Esophagus squamous epithelium (tissue), 5 donors: ENCODE measurements at regions not wholly inside any gene's neighbourhood (a gene's known extent, or its start where the extent isn't known, plus 50 kb on each side); places are given as distances from the start of the nearest gene placed in this dataset.

Experiments
- DNase-seq: peaks from one replicate; lab custom pipeline; 2025; lab: John Stamatoyannopoulos, UW
- H3K27ac ChIP-seq, 4 donors: fragments of 200-600 bp; sonication (generic); one replicate each; pipeline ENCODE4 v1.5.1; 2016 to 2019; ENCODE audit warnings: mild to moderate bottlenecking in 1 of 4
- H3K27me3 ChIP-seq, 4 donors: fragments of 200-600 bp; sonication (generic); 1 replicate in 3 of 4; 2 replicates in 1 of 4; pipeline versions ENCODE4 v1.5.1 to v1.6.0; 2017 to 2021; ENCODE audit warnings: antibody characterized with exemption in 1 of 4
- H3K36me3 ChIP-seq, 3 donors: fragments of 200-600 bp; sonication (generic); one replicate each; pipeline ENCODE4 v1.5.1; 2016 to 2019
- H3K4me1 ChIP-seq, 3 donors: fragments of 200-600 bp; sonication (generic); one replicate each; pipeline ENCODE4 v1.5.1; 2017 to 2019
- H3K4me3 ChIP-seq, 4 donors: fragments of 200-600 bp; sonication (generic); 1 replicate in 3 of 4; 2 replicates in 1 of 4; pipeline ENCODE4 v1.5.1; 2016 to 2019; ENCODE audit warnings: mild to moderate bottlenecking in 2 of 4, moderate library complexity in 1 of 4
- H3K9me3 ChIP-seq, 3 donors: fragments of 200-600 bp; sonication (generic); one replicate each; pipeline ENCODE4 v1.5.1; 2016 to 2019
- CTCF ChIP-seq, 6 experiments: fragments of 450-650 bp in 4 of 6; fragments of 200-600 bp in 2 of 6; sonication (generic) in 2 of 6; IDR thresholded peaks; one replicate each; pipeline ENCODE4 v1.5.1; 2016 to 2019; ENCODE audit warnings: antibody characterized with exemption in 6 of 6, mild to moderate bottlenecking in 4 of 6, moderate library complexity in 4 of 6
- POLR2A ChIP-seq, 4 donors: fragments of 450-650 bp; IDR thresholded peaks; one replicate each; pipeline ENCODE4 v1.6.1; 2017; ENCODE audit warnings: antibody characterized with exemption in 4 of 4, mild to moderate bottlenecking in 4 of 4, moderate library complexity in 3 of 4
- WGBS, 2 donors: methylation state at CpG; one replicate each; pipeline ENCODE4 v1.1.5; 2018; 5-methylcytosine and 5-hydroxymethylcytosine counted together
- intact Hi-C: fragments of 100-400 bp; cut with DNase I; formaldehyde crosslinking; loops from one replicate; pipeline ENCODE4 v1.15.0; 2022
- donor health status: DM: yes; HTN: yes; CAD: no.

- WGBS, 2 donors: 94 to 100% methylated on average over 1 of the region's 1 CpG
- Histone ChIP-seq H3K4me3 (no peak overlapping the region), H3K4me1 (peaks cover 0 to 10% (median 0%) of the 10 kb centered on the region in 3 donors), H3K27ac (no peak overlapping the region), H3K27me3 (peaks cover 0 to 7% (median 0%) of the 10 kb centered on the region in 4 donors), H3K36me3 (no peaks in the 10 kb centered on the region), H3K9me3 (no peaks in the 10 kb centered on the region)
- DNase-seq: no peak
- TF ChIP-seq POLR2A (IDR thresholded peaks at IDR 0.05) (no peak), CTCF (IDR thresholded peaks at IDR 0.05) (no peak)
- intact Hi-C loops: no loop called here
These were observed 254.9 kb upstream of the EGLN3 start for GRCh38 chr14:34205799-34206198.

- DNase-seq: no peak
- H3K36me3 ChIP-seq: no peaks in the 10 kb centered on the region
- H3K27ac ChIP-seq: no peak overlapping the region
- peaks cover 0 to 10% (median 0%) of the 10 kb centered on the region in 3 donors for H3K4me1 ChIP-seq
- intact Hi-C loops: no loop called here
- 89 to 94% methylated on average over 4 of the region's 4 CpGs for WGBS, 2 donors
- H3K4me3 ChIP-seq: no peak overlapping the region
- no peaks in the 10 kb centered on the region for H3K9me3 ChIP-seq
- TF ChIP-seq POLR2A (IDR thresholded peaks at IDR 0.05) (no peak), CTCF (IDR thresholded peaks at IDR 0.05) (no peak)
- peaks cover 0 to 5% (median 0%) of the 10 kb centered on the region in 4 donors for H3K27me3 ChIP-seq
These were observed 253.9 kb upstream of the EGLN3 start for GRCh38 chr14:34204774-34205173.

GRCh38 chr14:34203251-34203722 is 252.4 kb upstream of the EGLN3 start:
- DNase-seq: no peak
- Histone ChIP-seq H3K27me3 (no peaks in the 10 kb centered on the region), H3K4me1 (peaks cover 0 to 10% (median 0%) of the 10 kb centered on the region in 3 donors), H3K27ac (no peak overlapping the region), H3K36me3 (no peaks in the 10 kb centered on the region), H3K4me3 (no peak overlapping the region), H3K9me3 (no peaks in the 10 kb centered on the region)
- 11 to 20% methylated on average over 4 of the region's 4 CpGs for WGBS, 2 donors
- intact Hi-C loops: no loop called here
- TF ChIP-seq POLR2A (IDR thresholded peaks at IDR 0.05) (no peak), CTCF (IDR thresholded peaks at IDR 0.05) (no peak)

GRCh38 chr14:34201909-34202637 is 251.2 kb upstream of the EGLN3 start:
- no peaks in the 10 kb centered on the region for H3K36me3 ChIP-seq
- H3K27ac ChIP-seq: no peak overlapping the region
- WGBS, 2 donors: 49 to 70% methylated on average over 3 of the region's 3 CpGs
- intact Hi-C loops: no loop called here
- TF ChIP-seq POLR2A (IDR thresholded peaks at IDR 0.05) (no peak), CTCF (IDR thresholded peaks at IDR 0.05) (no peak)
- H3K27me3 ChIP-seq: no peaks in the 10 kb centered on the region
- peaks cover 0 to 10% (median 0%) of the 10 kb centered on the region in 3 donors for H3K4me1 ChIP-seq
- DNase-seq: no peak
- H3K9me3 ChIP-seq: no peaks in the 10 kb centered on the region
- no peak overlapping the region for H3K4me3 ChIP-seq

GRCh38 chr14:34199585-34199984 is 248.7 kb upstream of the EGLN3 start:
- DNase-seq: no peak
- Histone ChIP-seq H3K4me1 (peaks cover 0 to 10% (median 0%) of the 10 kb centered on the region in 3 donors), H3K27ac (no peak overlapping the region), H3K36me3 (no peaks in the 10 kb centered on the region), H3K27me3 (no peaks in the 10 kb centered on the region), H3K9me3 (no peaks in the 10 kb centered on the region), H3K4me3 (no peak overlapping the region)
- WGBS, 2 donors: 66 to 71% methylated on average over 3 to 4 of the region's 4 CpGs
- TF ChIP-seq POLR2A (IDR thresholded peaks at IDR 0.05): no peak
- TF ChIP-seq CTCF (IDR thresholded peaks at IDR 0.05): no peak
- intact Hi-C loops: no loop called here
